Aorta (tissue), 5 donors: ENCODE measurements at regions not wholly inside any gene's neighbourhood (a gene's known extent, or its start where the extent isn't known, plus 50 kb on each side); places are given as distances from the start of the nearest gene placed in this dataset.

Experiments used
- ATAC-seq: fragments of 200-7000 bp; cut with Tn5 transposase; one replicate; pipeline ENCODE4 v1.9.1; 2022; ENCODE audit warnings: moderate library complexity; ENCODE audit not compliant: low FRiP score
- DNase-seq, 2 donors: peaks; one replicate each; pipeline ENCODE4 v3.0.0-alpha.2; 2020
- H3K27ac ChIP-seq, 2 donors: one replicate each; pipeline ENCODE4 v1.5.1; 2013; ENCODE audit warnings: low read length in 2 of 2, mild to moderate bottlenecking in 2 of 2, moderate library complexity in 2 of 2, control low read depth in 1 of 2, inconsistent platforms in 1 of 2, low read depth in 1 of 2
- H3K27me3 ChIP-seq, 2 donors: one replicate each; pipeline ENCODE4 v1.6.1; 2013; ENCODE audit warnings: control low read depth in 1 of 2, low read length in 1 of 2, mild to moderate bottlenecking in 1 of 2, moderate library complexity in 1 of 2; ENCODE audit not compliant: insufficient read depth in 2 of 2, control insufficient read depth in 1 of 2
- H3K36me3 ChIP-seq, 2 donors: one replicate each; pipeline ENCODE4 v1.6.1; 2013; ENCODE audit warnings: control low read depth in 1 of 2, low read length in 1 of 2, mild to moderate bottlenecking in 1 of 2; ENCODE audit not compliant: insufficient read depth in 2 of 2, control insufficient read depth in 1 of 2
- H3K4me1 ChIP-seq, 2 donors: one replicate each; pipeline ENCODE4 v1.6.1; 2013; ENCODE audit warnings: low read length in 2 of 2, control low read depth in 1 of 2, mild to moderate bottlenecking in 1 of 2, moderate library complexity in 1 of 2; ENCODE audit not compliant: insufficient read depth in 2 of 2, control insufficient read depth in 1 of 2
- H3K4me3 ChIP-seq, 2 donors: one replicate each; pipeline ENCODE4 v1.5.1; 2013; ENCODE audit warnings: low read length in 2 of 2, control low read depth in 1 of 2, mild to moderate bottlenecking in 1 of 2
- H3K9me3 ChIP-seq: one replicate; pipeline ENCODE4 v1.6.1; 2013; ENCODE audit warnings: mild to moderate bottlenecking, low read length; ENCODE audit not compliant: control insufficient read depth
- WGBS, 2 donors: extraction: QIAGEN DNeasy Blood & Tissue Kit; methylation state at CpG; one replicate each; pipeline ENCODE4 v1.1.7; 2013; 5-methylcytosine and 5-hydroxymethylcytosine counted together
- intact Hi-C, 2 donors: fragments of 100-400 bp; cut with DNase I; formaldehyde crosslinking; loops; one replicate each; pipeline versions ENCODE4 v1.14.2 to v1.15.0; 2022
- donor health status: healthy with polysubstance abuse.
- donor health status: Bipolar disorder and iron deficiency.
- donor health status: DM: no; HTN: no; CAD: no.
- donor health status: DM: no; HTN: no; CAD: no.
- donor health status: DM: yes; HTN: yes; CAD: no.

DNA sequence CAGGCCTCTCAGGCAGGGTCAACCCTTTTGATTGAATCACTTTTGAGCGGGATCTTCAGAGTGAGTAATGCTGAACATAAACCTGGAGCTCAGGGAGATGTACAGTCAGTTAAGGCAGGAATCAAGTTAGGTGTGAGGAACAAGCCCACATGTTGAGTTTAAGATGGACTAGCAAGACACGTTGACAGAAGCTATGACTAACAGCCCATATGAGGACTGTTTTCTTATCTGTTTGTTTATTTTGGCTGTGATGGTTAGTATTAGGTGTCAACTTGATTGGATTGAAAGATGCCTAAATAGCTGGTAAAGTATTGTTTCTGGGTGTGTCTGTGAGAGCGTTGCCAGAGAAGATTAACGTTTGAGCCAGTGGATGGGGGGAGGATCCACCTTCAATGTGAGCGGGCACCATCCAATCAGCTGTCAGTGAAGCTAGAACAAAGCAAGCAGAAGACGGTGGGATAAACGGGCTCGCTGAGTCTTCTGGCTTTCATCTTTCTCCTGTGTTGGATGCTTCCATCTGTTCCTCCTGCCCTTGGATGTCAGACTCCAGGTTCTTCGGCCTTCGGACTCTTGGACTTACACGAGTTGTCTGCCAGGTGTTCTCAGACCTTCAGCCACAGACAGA is 232.3 kb upstream of the STAC start:
- H3K9me3 ChIP-seq, result no peaks in the 10 kb centered on the region
- no peak overlapping the region for H3K27ac ChIP-seq
- H3K36me3 ChIP-seq, result no peaks in the 10 kb centered on the region
- peak in 1 of 2 donors; percentile 54 for DNase-seq
- no peak for ATAC-seq
- no peak overlapping the region for H3K4me3 ChIP-seq
- H3K27me3 ChIP-seq, result no peaks in the 10 kb centered on the region
- WGBS, 2 donors, result 89 to 90% methylated on average over 11 of the region's 11 CpGs
- intact Hi-C loops, result no loop called here
- H3K4me1 ChIP-seq, result no peaks in the 10 kb centered on the region

DNA sequence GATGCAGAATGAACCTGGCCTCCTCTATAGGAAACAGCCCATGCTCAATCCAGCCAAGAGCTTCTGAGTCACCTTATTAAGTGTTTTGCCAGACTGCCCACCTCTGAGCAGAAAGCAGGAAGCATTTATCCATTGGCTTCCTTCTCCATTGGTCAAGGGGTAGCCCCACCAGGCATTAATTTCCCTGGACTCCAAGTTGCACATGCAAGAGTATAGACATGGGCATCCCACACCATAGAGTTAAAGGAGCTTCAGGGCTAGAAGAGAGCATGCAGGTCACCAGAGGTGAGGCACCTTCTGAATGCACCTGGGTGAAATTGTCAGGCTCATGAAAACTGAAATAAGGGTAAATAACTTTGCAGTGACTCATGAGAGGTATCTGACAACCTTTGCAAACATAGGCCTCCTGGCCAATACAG is 230.8 kb upstream of the STAC start:
- intact Hi-C loops, result no loop called here
- Histone ChIP-seq H3K9me3 (no peaks in the 10 kb centered on the region), H3K36me3 (no peaks in the 10 kb centered on the region), H3K27me3 (no peaks in the 10 kb centered on the region), H3K4me1 (no peaks in the 10 kb centered on the region), H3K27ac (no peak overlapping the region), H3K4me3 (no peak overlapping the region)
- no peak for DNase-seq
- no peak for ATAC-seq

DNA sequence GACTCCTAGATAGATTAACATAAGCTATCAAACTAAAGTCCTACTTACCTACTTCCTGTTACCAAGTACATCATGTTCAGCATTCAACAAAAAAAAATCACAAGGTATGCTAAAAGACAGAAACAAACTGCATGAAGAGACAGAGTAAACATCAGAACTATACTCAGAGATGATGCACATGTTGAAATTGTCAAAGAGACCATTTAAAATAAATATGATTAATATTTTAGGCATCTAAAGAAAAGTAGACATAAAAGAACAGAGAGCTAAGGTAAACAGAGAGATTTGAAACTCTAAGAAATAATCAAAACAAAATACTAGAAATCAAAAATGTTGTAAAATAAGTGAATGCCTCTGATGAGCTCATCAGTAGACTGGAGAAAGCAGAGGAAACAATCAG is 224.8 kb upstream of the STAC start:
- H3K4me1 ChIP-seq, result no peaks in the 10 kb centered on the region
- H3K36me3 ChIP-seq, result no peaks in the 10 kb centered on the region
- H3K9me3 ChIP-seq, result no peaks in the 10 kb centered on the region
- intact Hi-C loops, result no loop called here
- no peak overlapping the region for H3K4me3 ChIP-seq
- DNase-seq, result no peak
- no peaks in the 10 kb centered on the region for H3K27me3 ChIP-seq
- no peak overlapping the region for H3K27ac ChIP-seq
- no peak for ATAC-seq

DNA sequence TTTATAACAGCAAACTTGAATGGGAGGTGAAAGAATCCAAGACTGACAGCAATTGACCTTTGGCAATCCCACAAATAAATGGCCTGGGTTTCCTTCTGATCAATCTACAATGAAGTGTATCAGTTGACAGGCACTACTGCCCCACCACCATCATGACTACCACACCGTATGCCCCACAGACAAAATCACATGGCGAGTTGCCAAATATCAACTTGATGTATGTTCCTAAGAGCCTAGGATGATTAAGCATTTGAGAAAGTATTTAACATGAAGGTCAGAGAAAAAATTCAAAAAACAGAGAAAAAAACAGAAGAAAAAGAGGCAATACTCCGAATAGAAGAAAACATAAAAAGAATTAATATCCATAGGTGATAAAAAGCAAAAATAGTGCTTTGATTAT is 215.9 kb upstream of the STAC start:
- WGBS, 2 donors, result 44 to 48% methylated on average over 3 of the region's 3 CpGs
- H3K9me3 ChIP-seq, result no peaks in the 10 kb centered on the region
- no peak overlapping the region for H3K27ac ChIP-seq
- no peaks in the 10 kb centered on the region for H3K36me3 ChIP-seq
- no peaks in the 10 kb centered on the region for H3K4me1 ChIP-seq
- DNase-seq (no peak), ATAC-seq (no peak)
- intact Hi-C loops, result no loop called here
- H3K4me3 ChIP-seq, result no peak overlapping the region
- no peaks in the 10 kb centered on the region for H3K27me3 ChIP-seq

GRCh38 chr3:36165509-36166290 is 214.6 kb upstream of the STAC start:
- no peaks in the 10 kb centered on the region for H3K4me1 ChIP-seq
- no peaks in the 10 kb centered on the region for H3K9me3 ChIP-seq
- H3K27me3 ChIP-seq, result no peaks in the 10 kb centered on the region
- 90 to 93% methylated on average over 3 of the region's 3 CpGs for WGBS, 2 donors
- no peak overlapping the region for H3K27ac ChIP-seq
- intact Hi-C loops, result no loop called here
- no peaks in the 10 kb centered on the region for H3K36me3 ChIP-seq
- H3K4me3 ChIP-seq, result no peak overlapping the region
- DNase-seq, result no peak
- no peak for ATAC-seq

DNA sequence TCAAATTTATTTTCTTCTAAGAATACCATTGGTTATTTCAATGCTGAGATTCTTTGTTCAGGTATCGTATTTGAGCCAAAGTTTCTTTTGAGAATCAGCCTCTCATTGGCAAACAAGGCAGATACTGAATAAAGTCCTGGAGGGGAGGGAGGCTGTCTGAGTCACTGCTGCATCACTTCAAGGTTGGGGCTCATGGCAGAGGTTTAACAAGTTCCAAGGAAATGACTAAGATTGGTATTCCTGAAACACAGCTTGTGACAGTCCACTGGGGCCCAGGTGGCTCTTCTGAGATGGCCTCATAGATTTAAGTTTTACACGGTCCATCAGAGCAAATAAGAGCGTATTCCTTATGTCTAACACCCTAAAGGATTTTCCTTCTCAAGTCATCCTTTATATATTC is 213.8 kb upstream of the STAC start:
- WGBS, 2 donors, result 92 to 94% methylated on average over 3 of the region's 3 CpGs
- intact Hi-C loops, result no loop called here
- Histone ChIP-seq H3K4me3 (no peak overlapping the region), H3K27ac (no peak overlapping the region), H3K27me3 (no peaks in the 10 kb centered on the region), H3K9me3 (no peaks in the 10 kb centered on the region), H3K36me3 (no peaks in the 10 kb centered on the region), H3K4me1 (no peaks in the 10 kb centered on the region)
- ATAC-seq, result no peak
- DNase-seq, result no peak

DNA sequence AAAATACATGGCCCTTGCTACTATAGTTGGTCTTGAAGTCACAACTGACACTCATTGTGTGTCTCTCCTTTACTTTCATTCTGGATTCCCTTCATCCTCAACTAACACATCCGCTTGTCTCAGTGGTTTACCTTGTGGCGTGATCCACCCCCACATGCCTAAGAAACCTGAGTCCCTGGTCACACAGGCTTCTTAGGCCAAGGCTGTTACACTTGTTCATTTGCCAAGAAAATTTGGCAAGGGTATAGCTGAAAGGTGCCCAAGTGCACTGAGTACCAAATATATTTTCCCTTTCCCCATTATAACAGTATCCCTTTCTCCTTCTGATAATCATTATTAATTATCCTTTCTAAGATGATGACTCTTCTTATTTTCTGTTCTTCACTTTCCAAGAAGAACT is 207.6 kb upstream of the STAC start:
- WGBS, 2 donors, result 35 to 40% methylated on average over 2 of the region's 2 CpGs
- ATAC-seq, result no peak
- H3K27ac ChIP-seq, result no peak overlapping the region

DNA sequence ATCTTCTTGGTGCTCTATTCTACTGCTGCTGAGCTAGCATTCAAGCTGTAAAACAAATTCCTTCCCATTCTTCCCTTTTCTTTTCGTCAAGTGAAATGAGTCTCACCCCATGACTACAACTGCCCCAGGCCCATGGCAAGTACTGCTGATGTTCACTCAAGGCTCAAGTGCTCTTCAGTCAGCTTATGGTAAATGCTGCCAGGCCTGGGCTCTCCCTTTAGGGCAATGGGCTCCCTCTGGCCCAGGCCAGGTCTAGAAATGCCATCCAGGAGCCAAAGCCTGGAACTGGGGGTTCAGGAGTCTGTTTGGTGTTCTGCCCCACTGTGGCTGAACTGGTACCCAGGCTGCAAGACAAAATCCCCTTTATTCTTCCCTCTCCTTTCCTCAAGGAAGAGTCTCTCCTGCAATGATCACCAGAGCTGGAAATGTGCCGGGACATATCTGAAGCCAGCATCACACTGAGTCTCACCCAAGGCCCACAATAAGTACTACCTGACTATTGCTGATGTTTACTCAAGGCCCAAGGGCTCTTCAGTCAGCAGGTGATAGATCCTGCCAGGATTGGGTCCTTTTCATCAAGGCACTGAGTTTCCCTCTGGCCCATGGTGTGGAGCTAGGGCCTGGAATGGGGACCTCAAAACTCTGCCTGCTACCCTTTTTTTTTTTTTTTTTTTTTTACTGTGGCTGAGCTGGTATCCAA is 205.0 kb upstream of the STAC start:
- Histone ChIP-seq H3K9me3 (no peaks in the 10 kb centered on the region), H3K27ac (no peak overlapping the region), H3K4me1 (no peaks in the 10 kb centered on the region), H3K36me3 (no peaks in the 10 kb centered on the region), H3K4me3 (no peak overlapping the region), H3K27me3 (no peaks in the 10 kb centered on the region)
- WGBS, 2 donors, result 98% methylated on average over 2 of the region's 2 CpGs
- ATAC-seq (no peak), DNase-seq (no peak)
- intact Hi-C loops, result no loop called here

More for the DNA sequence above, 207.6 kb upstream of the STAC start:
- Histone ChIP-seq H3K9me3 (no peaks in the 10 kb centered on the region), H3K4me3 (no peak overlapping the region), H3K4me1 (no peaks in the 10 kb centered on the region), H3K36me3 (no peaks in the 10 kb centered on the region), H3K27me3 (no peaks in the 10 kb centered on the region)
- intact Hi-C loops, result no loop called here
- no peak for DNase-seq
